Cardiac fibroblast (primary cell): ENCODE measurements at regions not wholly inside any gene's neighbourhood (a gene's known extent, or its start where the extent isn't known, plus 50 kb on each side); places are given as distances from the start of the nearest gene placed in this dataset.

Experiments
- DNase-seq, 2 donors: peaks; one replicate each; pipeline versions ENCODE4 v3.0.0 to v3.0.0-alpha.2; 2010; ENCODE audit warnings: low read depth in 2 of 2
- H3K4me3 ChIP-seq, 2 donors: replicated peaks in 1 of 2; 1 replicate in 1 of 2; 2 replicates in 1 of 2; pipeline ENCODE4 v1.5.1; 2011; ENCODE audit warnings: low read depth in 2 of 2, low read length in 2 of 2, mild to moderate bottlenecking in 2 of 2, moderate library complexity in 1 of 2
- CTCF ChIP-seq: IDR thresholded peaks from one replicate; pipeline ENCODE4 v1.5.1; 2011; ENCODE audit warnings: low read depth, mild to moderate bottlenecking, low read length, inconsistent platforms

GRCh38 chr11:80455818-80456217, 1015.0 kb upstream of the TENM4 start:
- no peak overlapping the region for H3K4me3 ChIP-seq
- no peak for TF ChIP-seq CTCF
- no peak for DNase-seq

GRCh38 chr11:80451105-80451504, 1010.3 kb upstream of the TENM4 start:
- no peak for DNase-seq
- H3K4me3 ChIP-seq = no peak overlapping the region
- no peak for TF ChIP-seq CTCF

GRCh38 chr11:80448709-80449108, 1007.9 kb upstream of the TENM4 start:
- no peak for TF ChIP-seq CTCF
- no peak overlapping the region for H3K4me3 ChIP-seq
- no peak for DNase-seq

GRCh38 chr11:80443177-80443576, 1002.3 kb upstream of the TENM4 start:
- TF ChIP-seq CTCF = no peak
- H3K4me3 ChIP-seq = no peak overlapping the region
- peak; percentile 0 for DNase-seq

GRCh38 chr11:80441821-80442220, 1001.0 kb upstream of the TENM4 start:
- peak in 1 of 2 donors; percentile 44 for DNase-seq
- H3K4me3 ChIP-seq = no peak overlapping the region
- no peak for TF ChIP-seq CTCF

GRCh38 chr11:80440835-80441234, 1000.0 kb upstream of the TENM4 start:
- no peak for DNase-seq
- no peak for TF ChIP-seq CTCF
- H3K4me3 ChIP-seq = no peak overlapping the region

- TF ChIP-seq CTCF = no peak
- DNase-seq = no peak
- no peak overlapping the region for H3K4me3 ChIP-seq
These were observed 995.7 kb upstream of the TENM4 start for GRCh38 chr11:80436547-80436946.
